ENCODE measurements at regions not wholly inside any gene's neighbourhood (a gene's known extent, or its start where the extent isn't known, plus 50 kb on each side); places are given as distances from the start of the nearest gene placed in this dataset.
"Not testable (repeated sequence)": the region's sequence is repeated elsewhere in the genome, so short reads cannot be mapped to it uniquely, and the experiment has no call there.

DNA sequence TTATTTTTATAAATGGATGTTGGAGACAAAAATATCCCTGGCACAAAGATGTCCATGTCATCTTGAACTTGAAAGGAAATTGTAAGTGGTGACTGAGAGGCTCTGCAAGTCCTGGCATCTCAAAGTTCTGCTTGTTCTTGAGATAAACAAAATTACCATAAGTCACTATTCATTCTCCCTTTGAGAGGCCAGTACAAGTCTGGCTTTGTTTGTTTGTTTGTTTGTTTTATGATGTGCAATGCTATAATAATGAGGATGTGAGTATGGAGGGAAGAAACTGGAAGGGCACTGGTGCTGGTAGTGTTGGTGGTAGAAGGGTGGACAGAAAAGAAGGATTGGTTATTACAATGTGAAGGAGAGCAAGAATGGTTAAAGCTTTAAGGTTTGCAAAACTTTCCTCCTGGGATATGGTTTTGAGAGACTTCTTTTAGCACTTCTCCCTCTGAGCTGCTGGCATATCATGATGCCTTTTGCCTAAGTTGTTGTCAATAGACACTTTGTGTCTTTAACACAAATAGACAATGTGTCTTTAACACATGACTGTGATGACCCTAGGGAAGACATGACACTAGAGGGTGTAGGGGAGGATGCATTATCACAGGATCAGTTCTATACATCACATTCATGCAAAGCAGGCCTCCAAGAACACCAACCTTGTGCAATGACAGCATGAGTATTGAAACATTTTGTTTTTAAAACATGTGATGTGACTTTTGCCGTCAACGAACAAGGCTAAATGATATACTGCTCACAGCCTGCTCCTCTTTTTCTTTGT is 880.5 kb upstream of the GOT2 start:
- WGBS = 66% methylated on average over 2 of the region's 2 CpGs
- Histone ChIP-seq H3K9me3 (no peaks in the 10 kb centered on the region), H3K4me1 (peaks cover 0 to 15% (median 3%) of the 10 kb centered on the region in 4 donors), H3K27me3 (no peaks in the 10 kb centered on the region), H3K27ac (replicated peaks in 1 of 4) (no peak overlapping the region), H3K36me3 (no peaks in the 10 kb centered on the region), H3K4me3 (no peak overlapping the region)
- TF ChIP-seq EP300 (IDR thresholded peaks at IDR 0.05) = no peak
- TF ChIP-seq POLR2A (IDR thresholded peaks at IDR 0.05; ENCODE audit: low read depth) = no peak
- no peak for TF ChIP-seq POLR2AphosphoS5 (IDR thresholded peaks at IDR 0.05)
- TF ChIP-seq, protein P1, sequence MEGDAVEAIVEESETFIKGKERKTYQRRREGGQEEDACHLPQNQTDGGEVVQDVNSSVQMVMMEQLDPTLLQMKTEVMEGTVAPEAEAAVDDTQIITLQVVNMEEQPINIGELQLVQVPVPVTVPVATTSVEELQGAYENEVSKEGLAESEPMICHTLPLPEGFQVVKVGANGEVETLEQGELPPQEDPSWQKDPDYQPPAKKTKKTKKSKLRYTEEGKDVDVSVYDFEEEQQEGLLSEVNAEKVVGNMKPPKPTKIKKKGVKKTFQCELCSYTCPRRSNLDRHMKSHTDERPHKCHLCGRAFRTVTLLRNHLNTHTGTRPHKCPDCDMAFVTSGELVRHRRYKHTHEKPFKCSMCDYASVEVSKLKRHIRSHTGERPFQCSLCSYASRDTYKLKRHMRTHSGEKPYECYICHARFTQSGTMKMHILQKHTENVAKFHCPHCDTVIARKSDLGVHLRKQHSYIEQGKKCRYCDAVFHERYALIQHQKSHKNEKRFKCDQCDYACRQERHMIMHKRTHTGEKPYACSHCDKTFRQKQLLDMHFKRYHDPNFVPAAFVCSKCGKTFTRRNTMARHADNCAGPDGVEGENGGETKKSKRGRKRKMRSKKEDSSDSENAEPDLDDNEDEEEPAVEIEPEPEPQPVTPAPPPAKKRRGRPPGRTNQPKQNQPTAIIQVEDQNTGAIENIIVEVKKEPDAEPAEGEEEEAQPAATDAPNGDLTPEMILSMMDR (IDR thresholded peaks at IDR 0.05) = no peak
- no peak for DNase-seq (ENCODE audit: extremely low spot score)
- intact Hi-C loops (cut with DNase I) = no loop called here

DNA sequence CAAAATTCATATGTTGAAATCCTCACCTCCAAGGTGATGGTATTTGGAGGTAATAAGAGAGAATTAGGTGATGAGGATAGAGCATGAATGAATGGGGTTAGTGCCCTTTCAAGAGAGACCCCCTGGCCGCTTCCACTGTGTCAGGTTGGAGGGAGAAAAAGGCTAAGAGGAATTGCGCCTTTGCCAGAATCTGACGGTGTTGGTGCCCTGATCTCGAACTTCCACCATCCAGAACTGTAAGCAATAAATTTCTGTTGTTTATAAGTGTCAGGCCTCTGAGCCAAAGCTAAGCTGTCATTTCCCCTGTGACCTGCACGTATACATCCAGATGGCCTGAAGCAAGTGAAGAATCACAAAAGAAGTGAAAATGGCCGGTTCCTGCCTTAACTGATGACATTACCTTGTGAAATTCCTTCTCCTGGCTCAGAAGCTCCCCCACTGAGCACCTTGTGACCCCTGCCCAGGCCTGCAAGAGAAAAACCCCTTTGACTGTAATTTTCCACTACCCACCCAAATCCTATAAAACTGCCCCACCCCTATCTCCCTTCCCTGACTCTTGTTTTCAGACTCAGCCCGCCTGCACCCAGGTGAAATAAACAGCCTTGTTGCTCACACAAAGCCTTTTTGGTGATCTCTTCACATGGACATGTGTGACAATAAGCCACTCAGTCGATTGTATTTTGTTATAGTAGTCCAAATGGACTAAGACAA is 878.9 kb upstream of the GOT2 start:
- H3K9me3 ChIP-seq; intact Hi-C loops (cut with DNase I); H3K27ac ChIP-seq (replicated peaks in 1 of 4); H3K36me3 ChIP-seq; H3K27me3 ChIP-seq; DNase-seq (ENCODE audit: extremely low spot score); H3K4me3 ChIP-seq: not testable (repeated sequence)
- WGBS = 69% methylated on average over 8 of the region's 8 CpGs
- H3K4me1 ChIP-seq = peaks cover 0 to 15% (median 3%) of the 10 kb centered on the region in 4 donors

DNA sequence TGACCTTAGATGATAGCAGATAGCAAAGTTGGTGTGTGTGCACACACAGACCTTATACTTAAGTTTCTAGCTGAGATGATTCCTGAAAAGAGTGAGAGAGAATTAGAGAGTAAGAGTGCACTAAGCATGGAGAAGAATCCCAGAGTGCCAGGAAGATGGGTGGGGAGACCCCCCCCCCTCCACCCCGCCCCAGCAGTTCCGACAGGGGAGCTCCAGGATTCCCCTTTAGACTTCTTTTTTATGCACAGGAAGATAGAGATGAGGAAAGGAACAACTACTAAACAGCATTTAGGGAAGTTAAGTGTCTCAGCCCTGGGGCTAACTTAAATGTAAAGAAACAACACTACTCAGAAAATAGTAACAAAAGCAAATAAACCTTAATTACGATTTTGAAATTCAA is 878.0 kb upstream of the GOT2 start:
- no peak for DNase-seq (ENCODE audit: extremely low spot score)
- 65% methylated on average over 3 of the region's 3 CpGs for WGBS

DNA sequence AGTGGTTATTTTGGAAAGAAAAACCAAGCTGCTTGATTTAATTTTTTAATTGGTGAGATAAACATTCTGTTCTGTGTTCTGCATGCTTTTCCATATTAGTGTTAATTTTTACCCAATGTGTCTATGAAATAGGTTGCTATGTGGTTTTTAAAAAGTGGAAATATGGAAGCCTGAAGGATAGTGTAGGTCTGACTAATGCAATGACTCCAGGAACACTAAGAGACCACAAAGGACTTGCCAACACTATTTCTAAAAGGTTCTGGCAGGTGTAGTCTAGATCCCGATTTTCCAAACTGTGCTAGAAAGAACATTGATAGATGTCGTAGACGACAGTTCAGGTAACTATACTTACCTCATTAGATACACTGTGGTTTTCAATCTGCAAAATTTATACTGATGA is 877.4 kb upstream of the GOT2 start:
- no peaks in the 10 kb centered on the region for H3K9me3 ChIP-seq
- no peaks in the 10 kb centered on the region for H3K27me3 ChIP-seq
- H3K27ac ChIP-seq (replicated peaks in 1 of 4) = no peak overlapping the region
- intact Hi-C loops (cut with DNase I) = no loop called here
- DNase-seq (ENCODE audit: extremely low spot score) = no peak
- TF ChIP-seq, protein P1 (IDR thresholded peaks at IDR 0.05) = no peak
- TF ChIP-seq POLR2AphosphoS5 (IDR thresholded peaks at IDR 0.05) (no peak), EP300 (IDR thresholded peaks at IDR 0.05) (no peak), POLR2A (IDR thresholded peaks at IDR 0.05; ENCODE audit: low read depth) (no peak)
- 97% methylated on average over 3 of the region's 3 CpGs for WGBS
- H3K4me3 ChIP-seq = no peak overlapping the region
- no peaks in the 10 kb centered on the region for H3K36me3 ChIP-seq
- H3K4me1 ChIP-seq = peaks cover 0 to 15% (median 3%) of the 10 kb centered on the region in 4 donors

More for the DNA sequence above, 878.0 kb upstream of the GOT2 start:
- intact Hi-C loops (cut with DNase I) = no loop called here
- no peaks in the 10 kb centered on the region for H3K9me3 ChIP-seq
- H3K36me3 ChIP-seq = no peaks in the 10 kb centered on the region
- peaks cover 0 to 15% (median 3%) of the 10 kb centered on the region in 4 donors for H3K4me1 ChIP-seq
- no peak overlapping the region for H3K27ac ChIP-seq (replicated peaks in 1 of 4)
- no peak for TF ChIP-seq POLR2AphosphoS5 (IDR thresholded peaks at IDR 0.05)
- H3K27me3 ChIP-seq = no peaks in the 10 kb centered on the region
- no peak overlapping the region for H3K4me3 ChIP-seq

DNA sequence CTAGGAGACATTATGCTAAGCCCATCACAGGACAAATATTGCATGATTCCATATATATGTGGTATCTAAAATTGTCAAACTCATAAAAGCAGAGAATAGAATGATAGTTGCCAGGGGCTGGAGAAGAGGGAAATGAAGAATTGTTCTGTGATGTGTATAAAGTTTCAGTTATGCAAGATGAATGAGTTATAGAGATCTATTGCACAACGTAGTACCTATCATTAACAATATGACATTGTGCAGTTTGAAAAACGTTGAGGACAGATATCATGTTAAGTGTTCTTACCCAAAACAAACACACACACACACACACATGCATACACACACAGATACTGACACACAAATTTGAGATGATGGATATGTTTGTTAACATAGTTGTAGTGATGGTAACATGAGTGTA is 871.6 kb upstream of the GOT2 start:
- no peak for DNase-seq (ENCODE audit: extremely low spot score)
- Histone ChIP-seq H3K27me3 (no peaks in the 10 kb centered on the region), H3K4me1 (no peaks in the 10 kb centered on the region), H3K9me3 (no peaks in the 10 kb centered on the region), H3K36me3 (no peaks in the 10 kb centered on the region), H3K27ac (replicated peaks in 1 of 4) (no peak overlapping the region), H3K4me3 (no peak overlapping the region)
- TF ChIP-seq POLR2AphosphoS5 (IDR thresholded peaks at IDR 0.05) (no peak), EP300 (IDR thresholded peaks at IDR 0.05) (no peak)
- TF ChIP-seq, protein P1 (IDR thresholded peaks at IDR 0.05) = no peak
- whole genome bisulfite sequencing = 58% methylated on average over 2 of the region's 2 CpGs
- intact Hi-C loops (cut with DNase I) = no loop called here
